ENCODE measurements at regions not wholly inside any gene's neighbourhood (a gene's known extent, or its start where the extent isn't known, plus 50 kb on each side); places are given as distances from the start of the nearest gene placed in this dataset.

- no peak overlapping the region for H3K18ac ChIP-seq (ENCODE audit: low read depth, low read length)
- TF ChIP-seq RFX5 (IDR thresholded peaks at IDR 0.05; ENCODE audit: low read depth, low read length) (no peak), RAD21 (IDR thresholded peaks at IDR 0.05; ENCODE audit: low read length) (no peak), NFE2L2 (IDR thresholded peaks at IDR 0.05; ENCODE audit: low read depth, low read length) (no peak), MAZ (IDR thresholded peaks at IDR 0.05; ENCODE audit: borderline replicate concordance, low read depth, low read length) (no peak), CTCF (conservative IDR thresholded peaks at IDR 0.05; ENCODE audit: low read depth, low read length) (no peak), BHLHE40 (IDR thresholded peaks at IDR 0.05; ENCODE audit: low read depth, low read length) (no peak), MAFK (IDR thresholded peaks at IDR 0.05; ENCODE audit: low read depth, low read length) (no peak), SMC3 (IDR thresholded peaks at IDR 0.05; ENCODE audit: low read depth, low read length) (no peak), USF2 (IDR thresholded peaks at IDR 0.05; ENCODE audit: low read depth, low read length) (no peak), ELK1 (IDR thresholded peaks at IDR 0.05; ENCODE audit: borderline replicate concordance, low read depth, low read length) (no peak), FOS (IDR thresholded peaks at IDR 0.05; ENCODE audit: low read depth, low read length) (no peak), CEBPB (IDR thresholded peaks at IDR 0.05; ENCODE audit: low read depth, low read length) (no peak), RCOR1 (IDR thresholded peaks at IDR 0.05; ENCODE audit: insufficient replicate concordance, low read length) (no peak), CHD1 (IDR thresholded peaks at IDR 0.05; ENCODE audit: low read depth, low read length) (no peak), POLR2A (IDR thresholded peaks at IDR 0.05; ENCODE audit: low read depth, low read length) (no peak)
- in situ Hi-C loops (cut with MboI; ENCODE audit: low sequenced_read_pairs), result no loop called here
- H3K27me3 ChIP-seq (ENCODE audit: control insufficient read depth, insufficient read depth, low read length), result no peaks in the 10 kb centered on the region
- H3K9me3 ChIP-seq (ENCODE audit: control insufficient read depth, insufficient read depth, low read length), result peaks cover 8% of the 10 kb centered on the region; the same call in 1 of the 2 replicates
- no peak overlapping the region for H3K23ac ChIP-seq (ENCODE audit: low read depth, low read length)
- ChIA-PET CTCF (no interaction called here), POLR2A (ENCODE audit: unreplicated experiment) (no interaction called here)
- H2AK5ac ChIP-seq (ENCODE audit: low read depth, low read length), result no peak overlapping the region
- no peak overlapping the region for H4K8ac ChIP-seq (ENCODE audit: low read depth in 2 of 2, low read length in 2 of 2)
- H4K91ac ChIP-seq (ENCODE audit: insufficient read depth, low read depth, low read length), result no peak overlapping the region
- no peak overlapping the region for H3K4me3 ChIP-seq (ENCODE audit: insufficient read depth, low read depth, low read length)
- H3K27ac ChIP-seq (ENCODE audit: insufficient read depth, low read length), result no peak overlapping the region
- no peak overlapping the region for H2BK5ac ChIP-seq (ENCODE audit: low read depth, low read length, poor library complexity, severe bottlenecking)
- H3K36me3 ChIP-seq (ENCODE audit: control insufficient read depth, insufficient read depth, low read length), result no peaks in the 10 kb centered on the region
- no peak overlapping the region for H2AK9ac ChIP-seq (replicated peaks; ENCODE audit: low read depth, low read length, poor library complexity)
- H3K79me1 ChIP-seq (ENCODE audit: low read depth in 1 of 2, low read length in 2 of 2), result no peaks in the 10 kb centered on the region
- no peak overlapping the region for H3K14ac ChIP-seq (replicated peaks; ENCODE audit: low read depth, low read length)
- no peaks in the 10 kb centered on the region for H4K20me1 ChIP-seq (ENCODE audit: insufficient read depth, low read length)
- H3K4me1 ChIP-seq (ENCODE audit: control insufficient read depth, insufficient read depth, low read length), result no peaks in the 10 kb centered on the region
- no peak overlapping the region for H2BK20ac ChIP-seq (ENCODE audit: low read depth, low read length)
- no peak overlapping the region for H3K56ac ChIP-seq (ENCODE audit: extremely low read depth, insufficient read depth, low read length)
- no peak overlapping the region for H3K4me2 ChIP-seq (ENCODE audit: low read depth, low read length)
- DNase-seq (no peak), ATAC-seq (ENCODE audit: low read depth) (no peak)
- intact Hi-C loops (cut with micrococcal nuclease), result no loop called here
- BruUV-seq (replicated peaks), result no TSS peak
- no peak overlapping the region for H3K9ac ChIP-seq (ENCODE audit: low read depth, low read length)
- H3K4ac ChIP-seq (ENCODE audit: low read depth, low read length), result no peak overlapping the region
- no peak overlapping the region for H2BK120ac ChIP-seq (ENCODE audit: low read depth, low read length)
- no peak overlapping the region for H4K5ac ChIP-seq (ENCODE audit: low read depth, low read length)
- no peak overlapping the region for H2AFZ ChIP-seq (replicated peaks; ENCODE audit: low read length, poor library complexity)
- dilution Hi-C loops (cut with HindIII; ENCODE audit: low sequenced_read_pairs, unreplicated experiment), result no loop called here
- no peak overlapping the region for H2BK15ac ChIP-seq (ENCODE audit: low read depth, low read length)
- H3K9me1 ChIP-seq (ENCODE audit: insufficient read depth, low read length), result no peaks in the 10 kb centered on the region
Observed at GRCh38 chr21:23986987-23987386, 1620.3 kb downstream of the MRPL39 start.

Data from IMR-90 (cell line).